NCI-H1694 treated with DMSO at 0.1 percent for 48 hours (cell line): ENCODE measurements at regions not wholly inside any gene's neighbourhood (a gene's known extent, or its start where the extent isn't known, plus 50 kb on each side); places are given as distances from the start of the nearest gene placed in this dataset.

Experiments used
- DNase-seq: peaks from one replicate; lab custom pipeline; 2025; lab: John Stamatoyannopoulos, UW

- no peak for DNase-seq
These were observed 300.4 kb downstream of the DTWD2 start for GRCh38 chr5:118687661-118688621.

- no peak for DNase-seq
These were observed 301.2 kb downstream of the DTWD2 start for GRCh38 chr5:118687100-118687499.

- no peak for DNase-seq
These were observed 306.7 kb downstream of the DTWD2 start for GRCh38 chr5:118681655-118682054.

GRCh38 chr5:118679264-118679940, 308.9 kb downstream of the DTWD2 start:
- DNase-seq, result no peak

- no peak for DNase-seq
These were observed 309.6 kb downstream of the DTWD2 start for GRCh38 chr5:118678746-118679145.

- DNase-seq, result no peak
These were observed 313.1 kb downstream of the DTWD2 start for GRCh38 chr5:118675247-118675646.

- DNase-seq, result no peak
These were observed 330.8 kb downstream of the DTWD2 start for GRCh38 chr5:118657576-118657975.

- no peak for DNase-seq
These were observed 334.5 kb downstream of the DTWD2 start for GRCh38 chr5:118653872-118654271.

GRCh38 chr5:118653183-118653582, 335.2 kb downstream of the DTWD2 start:
- no peak for DNase-seq

- DNase-seq, result no peak
These were observed 337.3 kb downstream of the DTWD2 start for GRCh38 chr5:118651002-118651401.

- no peak for DNase-seq
These were observed 340.8 kb downstream of the DTWD2 start for GRCh38 chr5:118647587-118647986.

GRCh38 chr5:118646917-118647316, 341.4 kb downstream of the DTWD2 start:
- DNase-seq, result no peak

- no peak for DNase-seq
These were observed 350.2 kb downstream of the DTWD2 start for GRCh38 chr5:118637947-118638670.

GRCh38 chr5:118628660-118629354, 359.5 kb downstream of the DTWD2 start:
- no peak for DNase-seq

- DNase-seq, result no peak
These were observed 368.1 kb downstream of the DTWD2 start for GRCh38 chr5:118620233-118620632.

GRCh38 chr5:118619823-118620222, 368.5 kb downstream of the DTWD2 start:
- DNase-seq, result no peak

GRCh38 chr5:118616281-118616680, 372.1 kb downstream of the DTWD2 start:
- no peak for DNase-seq

- no peak for DNase-seq
These were observed 373.5 kb downstream of the DTWD2 start for GRCh38 chr5:118614731-118615456.

- no peak for DNase-seq
These were observed 376.9 kb downstream of the DTWD2 start for GRCh38 chr5:118611332-118611945.

GRCh38 chr5:118606940-118607339, 381.4 kb downstream of the DTWD2 start:
- no peak for DNase-seq

GRCh38 chr5:118605761-118606160, 382.6 kb downstream of the DTWD2 start:
- DNase-seq, result no peak
